ENCODE measurements at regions not wholly inside any gene's neighbourhood (a gene's known extent, or its start where the extent isn't known, plus 50 kb on each side); places are given as distances from the start of the nearest gene placed in this dataset.
"Not testable (repeated sequence)": the region's sequence is repeated elsewhere in the genome, so short reads cannot be mapped to it uniquely, and the experiment has no call there.

- no peak for DNase-seq
These were observed 60.2 kb downstream of the TFPI2 start for GRCh38 chr7:93830141-93830925.

- no peak for DNase-seq
These were observed 62.3 kb downstream of the TFPI2 start for GRCh38 chr7:93828260-93828659.

DNA sequence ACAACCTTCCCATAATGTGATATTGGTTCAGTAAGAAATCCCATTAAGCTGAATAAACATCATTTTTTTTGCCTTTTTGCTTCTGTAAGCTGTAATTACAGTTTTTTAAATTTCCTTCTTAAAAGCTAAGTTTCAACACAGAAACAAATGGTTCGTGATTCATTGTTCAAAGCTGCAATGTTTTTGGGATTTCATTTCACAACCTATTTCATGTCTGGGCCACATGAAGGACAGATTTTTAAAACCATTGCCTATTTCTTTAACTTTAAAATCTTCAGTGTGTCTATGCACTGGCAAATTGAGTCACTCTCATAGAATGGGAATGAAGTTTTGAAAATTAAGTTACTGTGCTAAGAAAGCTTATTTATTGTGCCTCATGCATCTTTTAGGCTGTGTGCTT is 66.9 kb downstream of the TFPI2 start:
- DNase-seq: no peak

DNA sequence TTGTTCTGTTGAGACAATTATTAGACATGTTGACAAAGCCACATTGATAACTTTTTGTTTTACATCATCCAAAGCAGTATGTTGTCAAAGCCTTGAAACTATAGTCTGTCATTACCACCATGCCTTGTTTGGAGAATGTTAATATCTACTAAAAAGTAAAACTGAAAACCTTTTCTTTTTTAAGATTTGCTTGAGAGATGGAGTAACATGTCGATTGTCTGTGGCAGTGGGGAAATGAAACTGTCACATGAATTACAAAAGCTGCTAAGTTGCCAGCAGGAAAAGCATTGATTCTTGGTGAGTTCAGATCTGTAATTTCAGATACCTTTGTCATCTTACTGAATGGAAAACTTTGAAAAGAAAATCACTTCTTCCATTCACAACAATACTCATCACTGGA is 69.1 kb downstream of the TFPI2 start:
- no peak for DNase-seq

- DNase-seq: no peak
These were observed 70.9 kb downstream of the TFPI2 start for GRCh38 chr7:93819699-93820098.

GRCh38 chr7:93817526-93817925 is 73.0 kb downstream of the TFPI2 start:
- DNase-seq: no peak

DNA sequence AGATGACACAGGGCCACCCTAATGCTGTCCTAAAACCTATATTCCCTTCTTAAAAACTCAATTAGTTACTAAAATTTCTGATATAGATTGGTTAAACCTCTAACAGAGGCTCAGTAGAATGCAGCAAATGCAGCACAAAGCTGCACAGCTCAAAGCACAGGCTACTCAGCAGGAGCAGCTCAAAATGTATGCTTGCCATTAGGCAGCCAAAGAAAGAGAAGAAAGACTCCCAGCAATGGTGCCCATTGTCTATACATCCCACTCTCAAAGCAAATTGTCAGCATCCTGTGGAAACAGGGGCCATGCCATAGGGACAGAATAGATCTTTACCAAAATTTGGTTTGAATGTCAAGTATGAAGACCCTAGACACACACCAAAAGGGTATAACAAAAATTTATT is 73.5 kb downstream of the TFPI2 start:
- DNase-seq: no peak

GRCh38 chr7:93813514-93813913 is 77.0 kb downstream of the TFPI2 start:
- no peak for DNase-seq

GRCh38 chr7:93812061-93812460 is 78.5 kb downstream of the TFPI2 start:
- no peak for DNase-seq

DNA sequence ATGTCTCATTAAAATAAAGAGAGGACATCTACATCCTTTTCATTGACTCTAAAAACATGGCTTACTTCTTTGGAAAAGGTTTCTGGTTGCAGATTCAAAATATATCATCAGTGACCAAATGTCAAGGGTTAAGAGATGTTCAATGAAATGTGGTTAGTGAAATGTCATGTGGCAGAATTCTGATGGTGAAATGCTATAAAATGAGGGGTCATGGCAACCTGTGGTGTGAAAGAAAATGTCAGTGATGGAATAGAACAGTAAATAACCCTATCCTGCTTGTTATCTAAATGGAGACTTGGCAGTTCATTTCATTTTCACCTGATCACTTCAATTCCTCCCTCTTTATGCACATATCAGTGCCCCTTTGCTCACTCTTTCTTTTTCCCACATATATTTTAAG is 79.4 kb downstream of the TFPI2 start:
- no peak for DNase-seq

DNA sequence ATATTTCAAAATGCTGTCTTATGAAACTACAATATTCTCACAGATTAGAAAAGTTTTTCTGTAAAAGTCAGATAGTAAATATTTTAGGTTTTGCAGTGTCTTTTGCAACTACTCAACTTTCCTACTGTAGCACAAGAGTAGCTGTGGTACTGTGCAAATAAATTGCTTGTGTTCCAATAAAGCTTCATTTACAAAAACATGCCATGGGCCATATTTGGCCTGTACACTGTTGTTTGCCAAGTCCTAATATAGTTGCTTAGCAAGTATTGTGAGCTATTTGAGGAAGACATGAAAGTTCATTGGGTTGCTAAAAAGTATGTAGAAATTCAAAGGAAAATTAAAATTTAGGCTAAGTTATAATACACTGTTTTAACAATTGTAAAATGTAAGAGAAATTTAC is 80.0 kb downstream of the TFPI2 start:
- DNase-seq: no peak

- no peak for DNase-seq
These were observed 85.8 kb downstream of the TFPI2 start for GRCh38 chr7:93804726-93805125.

DNA sequence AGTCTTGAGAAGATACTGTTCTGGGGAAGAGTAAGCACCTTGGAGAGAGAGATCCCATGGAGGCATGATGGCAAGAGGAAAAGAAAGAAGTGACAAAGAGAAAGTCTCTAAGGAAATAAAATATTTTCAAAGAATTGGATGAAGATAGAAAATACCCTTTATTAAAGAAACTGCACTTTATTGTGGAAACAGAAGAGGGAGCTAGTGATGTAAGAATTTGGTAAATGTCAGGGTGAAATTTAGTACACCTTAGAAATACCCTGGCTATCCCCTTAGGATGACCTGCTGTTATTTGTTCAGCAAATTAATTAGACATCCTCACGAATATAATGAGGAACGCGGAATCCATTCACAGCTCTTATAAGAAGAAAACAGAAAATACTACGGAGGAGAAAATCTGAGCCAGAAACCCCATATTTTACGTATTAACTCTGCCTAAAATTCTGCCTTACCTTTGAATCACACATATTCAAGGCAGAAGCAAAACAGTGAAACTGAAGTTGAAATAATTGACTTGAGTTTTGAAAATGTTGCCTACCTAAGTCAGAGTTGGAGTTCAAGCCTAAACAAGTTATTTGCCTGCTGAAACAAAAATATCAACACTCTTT is 90.7 kb downstream of the TFPI2 start:
- DNase-seq: no peak

GRCh38 chr7:93793084-93793697 is 97.4 kb downstream of the TFPI2 start:
- not testable (repeated sequence) for DNase-seq

DNA sequence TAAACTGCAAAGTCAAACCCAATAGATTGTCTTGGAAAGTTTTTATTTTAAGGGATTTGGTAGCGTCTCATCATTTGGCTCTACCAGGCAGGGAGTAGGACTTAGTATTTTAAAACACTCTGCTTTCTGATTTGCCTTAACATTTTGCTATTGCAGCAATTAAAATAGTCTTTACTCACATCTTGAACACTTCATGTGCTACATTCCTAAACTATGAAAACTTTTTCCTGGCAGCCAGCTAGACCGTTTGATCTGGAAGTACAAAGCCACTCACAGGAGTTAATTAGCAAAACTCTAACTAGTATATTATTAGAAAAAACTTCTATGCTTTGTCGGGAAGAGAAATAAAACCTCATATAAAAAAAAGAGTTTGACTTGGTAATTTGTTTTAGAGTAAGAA is 111.4 kb downstream of the TFPI2 start:
- DNase-seq: no peak

- DNase-seq: no peak
These were observed 112.2 kb downstream of the TFPI2 start for GRCh38 chr7:93778384-93778783.

DNA sequence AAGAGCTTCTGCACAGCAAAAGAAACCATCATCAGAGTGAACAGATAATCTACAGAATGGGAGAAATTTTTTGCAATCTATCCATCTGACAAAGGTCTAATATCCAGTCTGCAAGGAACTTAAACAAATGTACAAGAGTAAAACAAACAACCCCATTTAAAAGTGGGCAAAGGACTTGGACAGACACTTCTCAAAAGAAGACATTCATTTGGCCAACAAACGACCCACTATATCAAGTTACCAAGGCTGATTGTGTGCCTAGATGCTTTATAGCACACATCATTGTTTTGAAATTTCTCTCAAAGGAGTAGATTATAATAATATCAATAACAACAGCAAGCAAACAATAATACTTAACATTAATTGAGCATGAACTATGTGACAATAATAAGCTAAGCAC is 117.1 kb downstream of the TFPI2 start:
- no peak for DNase-seq

- DNase-seq: no peak
These were observed 125.1 kb downstream of the TFPI2 start for GRCh38 chr7:93765475-93765874.

GRCh38 chr7:93758631-93759030 is 131.9 kb downstream of the TFPI2 start:
- DNase-seq: no peak

DNA sequence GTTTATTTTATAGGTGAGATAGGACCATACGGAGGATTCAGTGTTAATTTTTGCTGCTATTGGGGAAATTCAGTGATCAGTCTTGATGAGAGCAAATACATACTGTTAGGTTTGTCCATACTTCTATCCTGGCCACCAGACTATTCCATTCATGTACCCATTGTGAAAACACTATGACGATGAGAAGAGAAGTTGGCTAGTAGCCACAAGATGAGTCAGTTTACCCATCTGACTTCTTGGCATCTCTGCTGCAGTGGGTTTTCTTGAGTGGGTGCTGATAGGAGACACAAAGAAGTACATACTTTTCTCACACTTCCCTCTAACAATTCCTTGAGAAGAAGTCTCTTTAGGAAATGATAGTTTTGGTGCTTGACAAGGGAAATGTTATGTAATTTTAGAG is 133.1 kb downstream of the TFPI2 start:
- no peak for DNase-seq

GRCh38 chr7:93756890-93757289 is 133.7 kb downstream of the TFPI2 start:
- DNase-seq: no peak

DNA sequence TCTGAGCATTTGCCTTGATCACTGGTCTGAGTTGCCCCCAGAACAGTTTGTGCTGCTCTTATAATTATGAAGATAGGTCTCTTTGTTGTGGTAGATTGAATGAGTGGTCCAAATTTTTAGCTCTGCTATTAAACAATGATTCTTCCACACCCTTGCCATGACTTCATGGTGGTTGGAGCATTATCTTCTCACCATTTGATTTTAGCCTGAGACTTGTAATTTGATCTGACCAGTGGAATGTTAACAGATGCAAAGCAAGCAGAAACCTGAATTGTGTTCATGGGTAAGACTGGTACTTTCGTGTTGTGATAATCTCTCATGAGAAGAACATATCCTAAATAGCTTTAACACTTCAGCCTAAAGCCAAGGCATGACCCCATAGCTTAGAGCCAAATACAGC is 139.1 kb downstream of the TFPI2 start:
- DNase-seq: no peak

DNA sequence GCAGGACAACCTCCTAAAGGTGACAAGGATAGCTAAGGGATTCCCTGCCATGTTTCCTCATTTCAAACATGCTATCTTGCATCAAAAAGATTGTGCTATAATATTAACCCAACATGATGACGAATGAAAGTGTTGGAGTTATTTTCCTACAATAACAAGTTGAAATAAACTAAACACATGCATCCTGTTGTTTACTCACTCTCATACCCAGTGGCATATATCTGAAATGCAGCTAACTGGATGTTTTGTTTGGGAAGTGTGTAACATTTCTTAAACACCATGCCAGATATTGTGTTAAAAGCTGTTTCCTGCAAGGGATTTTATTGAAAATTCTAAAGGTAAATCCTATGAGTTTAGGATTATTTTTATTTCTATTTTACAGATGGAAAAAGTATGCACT is 139.6 kb downstream of the TFPI2 start:
- no peak for DNase-seq

- no peak for DNase-seq
These were observed 143.5 kb downstream of the TFPI2 start for GRCh38 chr7:93747019-93747418.

- no peak for DNase-seq
These were observed 151.1 kb downstream of the TFPI2 start for GRCh38 chr7:93739424-93739823.
